SH-SY5Y (cell line): ENCODE measurements at regions not wholly inside any gene's neighbourhood (a gene's known extent, or its start where the extent isn't known, plus 50 kb on each side); places are given as distances from the start of the nearest gene placed in this dataset.

Source experiments
- GATA2 ChIP-seq: IDR thresholded peaks from 2 replicates; pipeline ENCODE4 v1.6.1; 2011; ENCODE audit warnings: mild to moderate bottlenecking, low read depth, low read length
- GATA3 ChIP-seq: IDR thresholded peaks from 2 replicates; pipeline ENCODE4 v1.6.1; 2011; ENCODE audit warnings: low read depth, mild to moderate bottlenecking, low read length, moderate library complexity

GRCh38 chr12:30144777-30145683, 361.3 kb upstream of the TMTC1 start:
- TF ChIP-seq GATA2 (no peak), GATA3 (no peak)
